ENCODE measurements at regions not wholly inside any gene's neighbourhood (a gene's known extent, or its start where the extent isn't known, plus 50 kb on each side); places are given as distances from the start of the nearest gene placed in this dataset.

GRCh38 chr6:54440549-54440948 lies 132.3 kb downstream of the TINAG start:
- H3K36me3 Mint-ChIP-seq (ENCODE audit: low read depth): no peaks in the 10 kb centered on the region
- no peak for ATAC-seq
- no peaks in the 10 kb centered on the region for H3K27me3 Mint-ChIP-seq
- no peak overlapping the region for H3K27ac Mint-ChIP-seq
- H3K4me3 Mint-ChIP-seq: no peak overlapping the region
- no peak for DNase-seq
- no peaks in the 10 kb centered on the region for H3K4me1 Mint-ChIP-seq
- H3K9me3 ChIP-seq (ENCODE audit: control insufficient read depth, low read length, poor library complexity, severe bottlenecking): no peaks in the 10 kb centered on the region

- Mint-ChIP-seq H3K36me3 (ENCODE audit: low read depth) (no peaks in the 10 kb centered on the region), H3K4me1 (no peaks in the 10 kb centered on the region), H3K27ac (no peak overlapping the region), H3K27me3 (no peaks in the 10 kb centered on the region), H3K4me3 (no peak overlapping the region)
- no peak for DNase-seq
- no peaks in the 10 kb centered on the region for H3K9me3 ChIP-seq (ENCODE audit: control insufficient read depth, low read length, poor library complexity, severe bottlenecking)
- no peak for ATAC-seq
Observed at GRCh38 chr6:54441020-54441419, 132.8 kb downstream of the TINAG start.

- H3K4me3 Mint-ChIP-seq: no peak overlapping the region
- DNase-seq (no peak), ATAC-seq (no peak)
- H3K27me3 Mint-ChIP-seq: no peaks in the 10 kb centered on the region
- no peaks in the 10 kb centered on the region for H3K9me3 ChIP-seq (ENCODE audit: control insufficient read depth, low read length, poor library complexity, severe bottlenecking)
- no peaks in the 10 kb centered on the region for H3K4me1 Mint-ChIP-seq
- H3K27ac Mint-ChIP-seq: no peak overlapping the region
- H3K36me3 Mint-ChIP-seq (ENCODE audit: low read depth): no peaks in the 10 kb centered on the region
Observed at GRCh38 chr6:54441687-54442248, 133.5 kb downstream of the TINAG start.

GRCh38 chr6:54445207-54445606 lies 137.0 kb downstream of the TINAG start:
- no peak overlapping the region for H3K27ac Mint-ChIP-seq
- H3K9me3 ChIP-seq (ENCODE audit: control insufficient read depth, low read length, poor library complexity, severe bottlenecking): no peaks in the 10 kb centered on the region
- ATAC-seq (no peak), DNase-seq (no peak)
- no peaks in the 10 kb centered on the region for H3K27me3 Mint-ChIP-seq
- no peak overlapping the region for H3K4me3 Mint-ChIP-seq
- no peaks in the 10 kb centered on the region for H3K4me1 Mint-ChIP-seq
- no peaks in the 10 kb centered on the region for H3K36me3 Mint-ChIP-seq (ENCODE audit: low read depth)

GRCh38 chr6:54448617-54449016 lies 140.4 kb downstream of the TINAG start:
- no peaks in the 10 kb centered on the region for H3K36me3 Mint-ChIP-seq (ENCODE audit: low read depth)
- no peak overlapping the region for H3K27ac Mint-ChIP-seq
- H3K27me3 Mint-ChIP-seq: no peaks in the 10 kb centered on the region
- no peak overlapping the region for H3K4me3 Mint-ChIP-seq
- ATAC-seq: no peak
- no peaks in the 10 kb centered on the region for H3K4me1 Mint-ChIP-seq
- DNase-seq: no peak
- H3K9me3 ChIP-seq (ENCODE audit: control insufficient read depth, low read length, poor library complexity, severe bottlenecking): no peaks in the 10 kb centered on the region

GRCh38 chr6:54451516-54451915 lies 143.3 kb downstream of the TINAG start:
- Mint-ChIP-seq H3K27me3 (no peaks in the 10 kb centered on the region), H3K36me3 (ENCODE audit: low read depth) (no peaks in the 10 kb centered on the region), H3K4me3 (no peak overlapping the region), H3K27ac (no peak overlapping the region), H3K4me1 (no peaks in the 10 kb centered on the region)
- no peaks in the 10 kb centered on the region for H3K9me3 ChIP-seq (ENCODE audit: control insufficient read depth, low read length, poor library complexity, severe bottlenecking)
- no peak for ATAC-seq
- no peak for DNase-seq

- no peak for ATAC-seq
- H3K27ac Mint-ChIP-seq: no peak overlapping the region
- no peaks in the 10 kb centered on the region for H3K27me3 Mint-ChIP-seq
- DNase-seq: no peak
- H3K4me3 Mint-ChIP-seq: no peak overlapping the region
- H3K36me3 Mint-ChIP-seq (ENCODE audit: low read depth): no peaks in the 10 kb centered on the region
- no peaks in the 10 kb centered on the region for H3K4me1 Mint-ChIP-seq
- no peaks in the 10 kb centered on the region for H3K9me3 ChIP-seq (ENCODE audit: control insufficient read depth, low read length, poor library complexity, severe bottlenecking)
Observed at GRCh38 chr6:54463354-54464024, 155.2 kb downstream of the TINAG start.

GRCh38 chr6:54465649-54466300 lies 157.5 kb downstream of the TINAG start:
- ATAC-seq (no peak), DNase-seq (no peak)
- no peaks in the 10 kb centered on the region for H3K9me3 ChIP-seq (ENCODE audit: control insufficient read depth, low read length, poor library complexity, severe bottlenecking)
- Mint-ChIP-seq H3K27ac (no peak overlapping the region), H3K27me3 (no peaks in the 10 kb centered on the region), H3K4me3 (no peak overlapping the region), H3K36me3 (ENCODE audit: low read depth) (no peaks in the 10 kb centered on the region), H3K4me1 (no peaks in the 10 kb centered on the region)

GRCh38 chr6:54467384-54467783 lies 159.1 kb downstream of the TINAG start:
- DNase-seq: no peak
- H3K9me3 ChIP-seq (ENCODE audit: control insufficient read depth, low read length, poor library complexity, severe bottlenecking): no peaks in the 10 kb centered on the region
- no peak overlapping the region for H3K27ac Mint-ChIP-seq
- H3K4me3 Mint-ChIP-seq: no peak overlapping the region
- no peaks in the 10 kb centered on the region for H3K4me1 Mint-ChIP-seq
- H3K27me3 Mint-ChIP-seq: no peaks in the 10 kb centered on the region
- H3K36me3 Mint-ChIP-seq (ENCODE audit: low read depth): no peaks in the 10 kb centered on the region
- ATAC-seq: no peak

- no peak for ATAC-seq
- Mint-ChIP-seq H3K27me3 (no peaks in the 10 kb centered on the region), H3K36me3 (ENCODE audit: low read depth) (no peaks in the 10 kb centered on the region), H3K27ac (no peak overlapping the region), H3K4me1 (no peaks in the 10 kb centered on the region), H3K4me3 (no peak overlapping the region)
- H3K9me3 ChIP-seq (ENCODE audit: control insufficient read depth, low read length, poor library complexity, severe bottlenecking): no peaks in the 10 kb centered on the region
- no peak for DNase-seq
Observed at GRCh38 chr6:54473328-54473727, 165.1 kb downstream of the TINAG start.

GRCh38 chr6:54474898-54475297 lies 166.7 kb downstream of the TINAG start:
- Mint-ChIP-seq H3K27me3 (no peaks in the 10 kb centered on the region), H3K36me3 (ENCODE audit: low read depth) (no peaks in the 10 kb centered on the region), H3K4me1 (no peaks in the 10 kb centered on the region), H3K4me3 (no peak overlapping the region), H3K27ac (no peak overlapping the region)
- no peaks in the 10 kb centered on the region for H3K9me3 ChIP-seq (ENCODE audit: control insufficient read depth, low read length, poor library complexity, severe bottlenecking)
- ATAC-seq (no peak), DNase-seq (no peak)

GRCh38 chr6:54481091-54481490 lies 172.8 kb downstream of the TINAG start:
- H3K27me3 Mint-ChIP-seq: no peaks in the 10 kb centered on the region
- no peaks in the 10 kb centered on the region for H3K4me1 Mint-ChIP-seq
- H3K4me3 Mint-ChIP-seq: no peak overlapping the region
- no peak for ATAC-seq
- no peak for DNase-seq
- H3K27ac Mint-ChIP-seq: no peak overlapping the region
- no peaks in the 10 kb centered on the region for H3K36me3 Mint-ChIP-seq (ENCODE audit: low read depth)
- H3K9me3 ChIP-seq (ENCODE audit: control insufficient read depth, low read length, poor library complexity, severe bottlenecking): no peaks in the 10 kb centered on the region

- no peak overlapping the region for H3K4me3 Mint-ChIP-seq
- no peak for DNase-seq
- no peaks in the 10 kb centered on the region for H3K4me1 Mint-ChIP-seq
- no peak overlapping the region for H3K27ac Mint-ChIP-seq
- H3K27me3 Mint-ChIP-seq: no peaks in the 10 kb centered on the region
- H3K36me3 Mint-ChIP-seq (ENCODE audit: low read depth): no peaks in the 10 kb centered on the region
- no peaks in the 10 kb centered on the region for H3K9me3 ChIP-seq (ENCODE audit: control insufficient read depth, low read length, poor library complexity, severe bottlenecking)
- no peak for ATAC-seq
Observed at GRCh38 chr6:54491431-54491830, 183.2 kb downstream of the TINAG start.

- no peak for DNase-seq
- Mint-ChIP-seq H3K27ac (no peak overlapping the region), H3K4me3 (no peak overlapping the region), H3K27me3 (no peaks in the 10 kb centered on the region), H3K4me1 (no peaks in the 10 kb centered on the region), H3K36me3 (ENCODE audit: low read depth) (no peaks in the 10 kb centered on the region)
- no peak for ATAC-seq
- H3K9me3 ChIP-seq (ENCODE audit: control insufficient read depth, low read length, poor library complexity, severe bottlenecking): no peaks in the 10 kb centered on the region
Observed at GRCh38 chr6:54493138-54493537, 184.9 kb downstream of the TINAG start.

All from T-helper 17 cell (primary cell).